ENCODE measurements at regions not wholly inside any gene's neighbourhood (a gene's known extent, or its start where the extent isn't known, plus 50 kb on each side); places are given as distances from the start of the nearest gene placed in this dataset.

DNA sequence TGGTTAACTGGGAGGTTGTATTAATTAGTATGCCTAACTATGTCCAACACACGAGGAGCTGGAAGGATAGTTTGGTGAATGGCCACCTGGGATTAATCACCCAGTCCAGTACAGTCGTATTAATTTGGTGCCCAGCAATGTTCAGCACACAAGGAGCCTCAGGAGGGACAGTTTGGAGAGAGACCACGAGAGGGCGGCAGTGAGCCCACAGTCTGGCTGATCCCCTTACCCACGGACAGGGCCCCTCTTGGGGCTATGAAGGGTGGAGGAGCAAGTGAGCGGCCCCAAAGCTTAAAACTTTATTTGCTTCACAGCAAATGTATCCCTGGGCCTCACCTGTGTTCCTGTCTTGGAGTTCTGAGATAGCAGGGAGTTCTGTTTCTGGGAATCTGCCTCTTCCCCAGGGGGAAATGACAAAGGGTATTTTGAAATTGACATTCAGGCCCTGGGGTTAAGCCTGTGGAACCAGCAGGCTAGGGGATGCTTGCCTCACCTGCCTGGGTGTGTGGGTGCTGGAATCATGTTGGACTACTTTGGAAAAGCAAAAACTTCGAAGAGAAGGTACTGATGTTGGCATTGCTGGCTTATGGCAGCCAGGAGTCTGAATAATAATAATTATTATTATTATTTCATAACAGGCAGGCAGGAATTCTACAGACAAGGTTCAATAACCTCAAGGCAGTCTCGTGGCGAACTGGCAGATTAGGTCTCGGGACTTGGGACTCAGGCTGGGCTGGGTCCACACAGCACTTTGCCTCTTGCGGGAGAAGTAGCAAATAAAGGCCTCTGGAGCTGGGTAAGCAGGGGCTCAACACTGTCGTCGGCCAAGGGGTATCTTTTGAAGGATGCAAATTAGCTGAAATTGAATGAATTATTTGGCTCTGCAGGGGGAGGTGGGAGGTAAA is 227.6 kb upstream of the ASIC2 start:
- H3K27me3 ChIP-seq (ENCODE audit: control insufficient read depth, insufficient read depth, low read length, poor library complexity, severe bottlenecking), result no peaks in the 10 kb centered on the region
- H3K4me3 ChIP-seq (ENCODE audit: insufficient read depth, low read depth, low read length), result no peak overlapping the region
- 49 to 55% methylated on average over 12 to 13 of the region's 13 CpGs for WGBS, 2 experiments
- no peaks in the 10 kb centered on the region for H3K9me3 ChIP-seq (ENCODE audit: control insufficient read depth, low read length)
- no peaks in the 10 kb centered on the region for H3K36me3 ChIP-seq (ENCODE audit: control insufficient read depth, insufficient read depth, low read length)
- H3K27ac ChIP-seq (ENCODE audit: insufficient read depth, low read depth, low read length, poor library complexity, severe bottlenecking), result no peak overlapping the region
- no peaks in the 10 kb centered on the region for H3K4me1 ChIP-seq (ENCODE audit: control insufficient read depth, insufficient read depth, low read length)

DNA sequence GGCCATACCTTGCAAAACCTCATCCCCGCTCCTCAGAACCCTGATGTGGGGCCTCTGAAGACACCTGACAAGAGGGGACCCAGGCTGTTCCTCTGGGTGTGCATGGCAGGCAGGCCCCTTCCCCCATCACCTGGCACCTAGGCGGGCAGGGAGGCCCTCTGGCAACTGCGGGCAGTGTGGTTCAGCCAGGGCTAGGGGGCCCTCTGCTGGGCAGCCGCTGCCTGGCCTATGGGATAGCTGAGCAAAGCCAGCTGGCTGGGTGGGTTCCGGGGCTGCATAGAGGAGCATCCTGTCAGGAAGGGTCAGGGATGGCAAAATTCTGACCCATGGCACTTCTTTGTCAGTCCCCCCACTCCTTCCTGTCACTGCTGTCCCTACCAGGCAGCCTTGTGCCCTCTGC is 228.7 kb upstream of the ASIC2 start:
- no peak overlapping the region for H3K4me3 ChIP-seq (ENCODE audit: insufficient read depth, low read depth, low read length)
- 50 to 54% methylated on average over 5 of the region's 5 CpGs for WGBS, 2 experiments
- no peaks in the 10 kb centered on the region for H3K4me1 ChIP-seq (ENCODE audit: control insufficient read depth, insufficient read depth, low read length)
- no peaks in the 10 kb centered on the region for H3K9me3 ChIP-seq (ENCODE audit: control insufficient read depth, low read length)
- H3K27me3 ChIP-seq (ENCODE audit: control insufficient read depth, insufficient read depth, low read length, poor library complexity, severe bottlenecking), result no peaks in the 10 kb centered on the region
- no peaks in the 10 kb centered on the region for H3K36me3 ChIP-seq (ENCODE audit: control insufficient read depth, insufficient read depth, low read length)
- no peak overlapping the region for H3K27ac ChIP-seq (ENCODE audit: insufficient read depth, low read depth, low read length, poor library complexity, severe bottlenecking)

DNA sequence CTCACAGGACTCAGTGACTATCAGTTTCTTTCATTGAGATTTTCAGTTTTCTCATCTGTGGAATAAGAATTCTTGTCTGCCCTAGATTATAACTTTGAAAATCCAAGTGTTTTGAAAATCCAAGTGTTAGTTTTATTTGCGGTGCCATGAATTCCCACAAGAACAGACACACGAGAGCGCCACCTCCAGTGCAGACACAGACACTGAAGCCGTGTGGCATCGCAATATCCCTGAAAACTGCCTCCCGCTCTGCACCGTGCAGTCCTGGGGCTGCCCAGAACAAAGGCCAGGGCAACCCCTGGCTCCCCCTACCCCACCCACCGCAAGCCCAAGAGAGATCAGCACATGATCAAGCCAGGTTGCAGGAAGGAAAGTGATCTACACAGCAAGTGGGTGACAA is 229.5 kb upstream of the ASIC2 start:
- H3K27me3 ChIP-seq (ENCODE audit: control insufficient read depth, insufficient read depth, low read length, poor library complexity, severe bottlenecking), result no peaks in the 10 kb centered on the region
- no peaks in the 10 kb centered on the region for H3K4me1 ChIP-seq (ENCODE audit: control insufficient read depth, insufficient read depth, low read length)
- no peaks in the 10 kb centered on the region for H3K9me3 ChIP-seq (ENCODE audit: control insufficient read depth, low read length)
- H3K4me3 ChIP-seq (ENCODE audit: insufficient read depth, low read depth, low read length), result no peak overlapping the region
- H3K36me3 ChIP-seq (ENCODE audit: control insufficient read depth, insufficient read depth, low read length), result no peaks in the 10 kb centered on the region
- no peak overlapping the region for H3K27ac ChIP-seq (ENCODE audit: insufficient read depth, low read depth, low read length, poor library complexity, severe bottlenecking)
- WGBS, 2 experiments, result 71 to 73% methylated on average over 8 of the region's 8 CpGs

DNA sequence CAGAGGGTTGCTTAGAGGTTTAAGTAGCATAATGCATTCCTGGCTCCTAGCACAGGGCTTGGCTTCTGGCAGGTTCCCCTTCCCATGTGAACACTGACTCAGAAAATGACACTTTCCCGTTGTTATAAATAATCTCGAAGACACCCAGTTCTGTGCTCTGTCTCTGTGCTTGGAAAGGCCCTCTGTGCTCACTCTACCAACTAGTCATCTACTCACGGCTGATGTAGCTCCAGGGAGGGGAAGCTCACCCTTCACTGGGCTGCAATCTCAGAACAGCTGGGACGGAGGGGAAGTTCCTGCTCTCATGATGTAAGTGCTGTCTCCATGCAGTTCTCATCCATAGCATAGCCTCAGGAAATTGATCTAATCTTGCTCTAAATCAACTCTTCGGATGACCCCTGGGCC is 230.5 kb upstream of the ASIC2 start:
- WGBS, 2 experiments, result 90 to 91% methylated on average over 5 of the region's 5 CpGs
- Histone ChIP-seq H3K9me3 (ENCODE audit: control insufficient read depth, low read length) (no peaks in the 10 kb centered on the region), H3K4me1 (ENCODE audit: control insufficient read depth, insufficient read depth, low read length) (no peaks in the 10 kb centered on the region), H3K36me3 (ENCODE audit: control insufficient read depth, insufficient read depth, low read length) (no peaks in the 10 kb centered on the region), H3K27me3 (ENCODE audit: control insufficient read depth, insufficient read depth, low read length, poor library complexity, severe bottlenecking) (no peaks in the 10 kb centered on the region), H3K27ac (ENCODE audit: insufficient read depth, low read depth, low read length, poor library complexity, severe bottlenecking) (no peak overlapping the region), H3K4me3 (ENCODE audit: insufficient read depth, low read depth, low read length) (no peak overlapping the region)

DNA sequence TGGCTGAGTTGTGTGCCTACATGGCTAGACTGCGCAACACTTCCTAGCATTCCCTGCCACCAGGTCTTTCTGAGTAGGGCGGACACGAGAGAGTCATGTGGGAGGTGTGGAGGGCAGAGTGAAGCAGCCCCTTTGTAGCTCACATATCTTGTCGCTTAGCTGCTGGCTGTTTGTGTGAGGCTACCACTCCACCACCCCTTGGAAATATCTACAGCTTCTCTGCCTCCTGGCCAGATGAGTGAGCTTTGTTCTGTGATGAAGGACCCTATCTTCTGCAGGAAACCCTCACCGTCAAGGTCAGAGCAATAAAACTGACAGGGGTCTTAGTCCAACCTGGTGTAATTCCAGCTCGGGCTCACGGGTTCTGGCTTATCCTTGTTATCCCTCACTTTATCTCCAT is 232.1 kb upstream of the ASIC2 start:
- Histone ChIP-seq H3K27ac (ENCODE audit: insufficient read depth, low read depth, low read length, poor library complexity, severe bottlenecking) (no peak overlapping the region), H3K4me1 (ENCODE audit: control insufficient read depth, insufficient read depth, low read length) (no peaks in the 10 kb centered on the region), H3K36me3 (ENCODE audit: control insufficient read depth, insufficient read depth, low read length) (no peaks in the 10 kb centered on the region), H3K4me3 (ENCODE audit: insufficient read depth, low read depth, low read length) (no peak overlapping the region), H3K27me3 (ENCODE audit: control insufficient read depth, insufficient read depth, low read length, poor library complexity, severe bottlenecking) (no peaks in the 10 kb centered on the region), H3K9me3 (ENCODE audit: control insufficient read depth, low read length) (no peaks in the 10 kb centered on the region)
- WGBS, 2 experiments, result 90 to 96% methylated on average over 7 of the region's 7 CpGs

DNA sequence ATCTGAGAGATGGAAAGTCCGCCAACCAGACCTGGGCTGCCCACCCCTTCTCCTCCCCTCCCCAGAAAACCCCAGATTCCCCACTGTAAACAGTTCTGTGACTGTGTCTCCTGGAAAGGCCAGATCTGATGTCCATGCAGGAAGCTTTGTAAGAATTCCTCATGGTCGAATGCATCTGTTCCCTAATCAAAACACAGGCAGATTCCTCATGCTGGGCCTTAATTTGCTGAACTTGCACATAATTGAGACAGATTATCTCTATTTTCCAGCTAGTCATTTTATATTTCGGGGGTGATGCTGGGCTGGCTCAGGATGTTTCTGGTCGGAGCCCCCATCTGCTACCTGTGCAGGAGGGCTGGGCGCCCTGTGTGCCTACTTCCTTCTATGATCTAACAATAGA is 233.6 kb upstream of the ASIC2 start:
- WGBS, 2 experiments, result 79 to 83% methylated on average over 5 of the region's 5 CpGs
- no peak overlapping the region for H3K27ac ChIP-seq (ENCODE audit: insufficient read depth, low read depth, low read length, poor library complexity, severe bottlenecking)
- H3K4me1 ChIP-seq (ENCODE audit: control insufficient read depth, insufficient read depth, low read length), result no peaks in the 10 kb centered on the region
- no peak overlapping the region for H3K4me3 ChIP-seq (ENCODE audit: insufficient read depth, low read depth, low read length)
- no peaks in the 10 kb centered on the region for H3K27me3 ChIP-seq (ENCODE audit: control insufficient read depth, insufficient read depth, low read length, poor library complexity, severe bottlenecking)
- H3K36me3 ChIP-seq (ENCODE audit: control insufficient read depth, insufficient read depth, low read length), result no peaks in the 10 kb centered on the region
- no peaks in the 10 kb centered on the region for H3K9me3 ChIP-seq (ENCODE audit: control insufficient read depth, low read length)

DNA sequence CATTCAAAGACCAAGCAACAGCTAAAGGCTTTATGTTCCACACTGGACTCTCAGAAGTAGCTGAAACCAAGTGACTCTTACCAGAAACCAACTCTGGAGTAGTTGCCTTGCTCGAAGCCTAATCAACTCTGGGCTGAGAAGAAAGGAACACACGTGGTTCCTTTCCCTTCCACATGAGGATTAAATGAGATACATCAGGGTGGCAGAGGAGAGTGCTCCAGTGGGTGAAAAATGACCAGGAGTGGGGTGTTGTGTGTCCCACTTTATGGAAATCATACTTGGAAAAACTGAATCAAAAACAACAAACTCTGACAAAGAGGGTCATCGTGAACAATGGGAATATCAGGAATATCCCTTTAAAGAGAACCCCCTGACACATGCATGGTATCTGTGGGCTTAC is 234.2 kb upstream of the ASIC2 start:
- no peak overlapping the region for H3K4me3 ChIP-seq (ENCODE audit: insufficient read depth, low read depth, low read length)
- 84 to 89% methylated on average over 3 of the region's 3 CpGs for WGBS, 2 experiments
- H3K27me3 ChIP-seq (ENCODE audit: control insufficient read depth, insufficient read depth, low read length, poor library complexity, severe bottlenecking), result no peaks in the 10 kb centered on the region
- H3K4me1 ChIP-seq (ENCODE audit: control insufficient read depth, insufficient read depth, low read length), result no peaks in the 10 kb centered on the region
- no peak overlapping the region for H3K27ac ChIP-seq (ENCODE audit: insufficient read depth, low read depth, low read length, poor library complexity, severe bottlenecking)
- H3K9me3 ChIP-seq (ENCODE audit: control insufficient read depth, low read length), result no peaks in the 10 kb centered on the region
- no peaks in the 10 kb centered on the region for H3K36me3 ChIP-seq (ENCODE audit: control insufficient read depth, insufficient read depth, low read length)

DNA sequence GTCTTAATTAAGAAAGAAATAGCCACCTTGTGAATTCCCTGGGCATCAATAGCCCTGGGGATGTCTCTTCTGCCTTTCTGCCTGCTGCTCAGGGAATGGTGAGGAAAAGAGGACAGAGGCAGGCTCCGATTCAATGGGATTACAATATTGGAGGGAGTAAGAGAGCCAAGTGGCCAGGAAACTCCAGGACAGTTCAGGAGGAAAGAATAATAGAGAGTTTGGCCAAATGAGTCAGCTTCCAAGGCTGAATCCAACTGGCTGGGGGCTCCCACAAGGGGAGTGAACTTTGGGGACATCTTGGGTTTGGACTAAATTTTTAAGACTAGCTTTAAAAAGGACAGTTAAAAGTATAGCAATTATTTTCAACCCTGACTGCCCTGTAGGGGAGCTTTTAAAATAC is 235.8 kb upstream of the ASIC2 start:
- H3K27ac ChIP-seq (ENCODE audit: insufficient read depth, low read depth, low read length, poor library complexity, severe bottlenecking), result no peak overlapping the region
- no peaks in the 10 kb centered on the region for H3K27me3 ChIP-seq (ENCODE audit: control insufficient read depth, insufficient read depth, low read length, poor library complexity, severe bottlenecking)
- H3K36me3 ChIP-seq (ENCODE audit: control insufficient read depth, insufficient read depth, low read length), result no peaks in the 10 kb centered on the region
- 81 to 87% methylated on average over 1 of the region's 1 CpG for WGBS, 2 experiments
- no peaks in the 10 kb centered on the region for H3K4me1 ChIP-seq (ENCODE audit: control insufficient read depth, insufficient read depth, low read length)
- H3K9me3 ChIP-seq (ENCODE audit: control insufficient read depth, low read length), result no peaks in the 10 kb centered on the region
- no peak overlapping the region for H3K4me3 ChIP-seq (ENCODE audit: insufficient read depth, low read depth, low read length)

DNA sequence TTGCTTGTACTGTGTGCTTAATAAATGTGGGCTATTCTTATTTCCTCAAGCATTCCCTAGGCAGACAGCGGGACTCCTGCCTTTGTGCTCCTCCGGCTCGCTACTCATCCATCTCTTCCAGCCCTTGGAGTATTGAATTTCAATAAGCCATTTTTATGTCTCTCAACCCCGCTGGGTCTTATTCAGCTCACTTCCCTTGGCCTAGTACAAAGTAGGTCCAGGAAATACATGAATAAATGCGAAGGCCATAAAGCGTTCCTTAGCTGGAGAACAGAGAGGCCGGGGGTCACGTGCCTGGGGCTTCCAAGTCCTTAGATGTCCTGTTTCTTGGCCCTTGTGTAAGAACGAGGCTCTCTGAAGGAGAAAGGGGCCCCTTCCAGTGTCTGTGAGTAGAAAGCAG is 236.7 kb upstream of the ASIC2 start:
- H3K9me3 ChIP-seq (ENCODE audit: control insufficient read depth, low read length), result no peaks in the 10 kb centered on the region
- H3K4me1 ChIP-seq (ENCODE audit: control insufficient read depth, insufficient read depth, low read length), result no peaks in the 10 kb centered on the region
- H3K4me3 ChIP-seq (ENCODE audit: insufficient read depth, low read depth, low read length), result no peak overlapping the region
- no peaks in the 10 kb centered on the region for H3K36me3 ChIP-seq (ENCODE audit: control insufficient read depth, insufficient read depth, low read length)
- 88 to 92% methylated on average over 9 of the region's 9 CpGs for WGBS, 2 experiments
- no peak overlapping the region for H3K27ac ChIP-seq (ENCODE audit: insufficient read depth, low read depth, low read length, poor library complexity, severe bottlenecking)
- no peaks in the 10 kb centered on the region for H3K27me3 ChIP-seq (ENCODE audit: control insufficient read depth, insufficient read depth, low read length, poor library complexity, severe bottlenecking)

DNA sequence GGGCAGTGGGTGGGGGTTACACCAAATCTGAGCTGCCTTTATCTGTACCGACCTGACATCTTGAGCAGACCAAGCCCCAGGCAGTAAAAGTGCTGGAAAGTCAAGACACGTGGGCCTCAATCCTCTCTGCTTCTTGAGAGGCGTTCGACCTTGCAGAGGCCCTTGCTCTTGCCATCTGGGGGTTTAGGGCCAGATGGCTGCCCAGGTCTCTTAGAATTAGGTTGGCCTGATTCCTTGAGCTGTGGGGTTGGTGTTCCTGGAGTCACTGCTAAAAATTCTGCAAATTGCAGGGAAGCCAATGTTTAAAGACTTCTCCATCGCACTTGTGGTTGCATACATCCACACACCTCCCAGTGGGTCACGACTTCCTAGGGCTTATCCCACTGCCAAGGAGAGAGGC is 238.2 kb upstream of the ASIC2 start:
- no peaks in the 10 kb centered on the region for H3K4me1 ChIP-seq (ENCODE audit: control insufficient read depth, insufficient read depth, low read length)
- H3K4me3 ChIP-seq (ENCODE audit: insufficient read depth, low read depth, low read length), result no peak overlapping the region
- H3K27me3 ChIP-seq (ENCODE audit: control insufficient read depth, insufficient read depth, low read length, poor library complexity, severe bottlenecking), result no peaks in the 10 kb centered on the region
- no peak overlapping the region for H3K27ac ChIP-seq (ENCODE audit: insufficient read depth, low read depth, low read length, poor library complexity, severe bottlenecking)
- no peaks in the 10 kb centered on the region for H3K9me3 ChIP-seq (ENCODE audit: control insufficient read depth, low read length)
- H3K36me3 ChIP-seq (ENCODE audit: control insufficient read depth, insufficient read depth, low read length), result no peaks in the 10 kb centered on the region
- WGBS, 2 experiments, result 91 to 94% methylated on average over 6 of the region's 6 CpGs
